Mucosa of descending colon (tissue), 3 donors: ENCODE measurements at regions not wholly inside any gene's neighbourhood (a gene's known extent, or its start where the extent isn't known, plus 50 kb on each side); places are given as distances from the start of the nearest gene placed in this dataset.
A peak's percentile ranks its signal among the peaks of the same experiment; 100 is the strongest.

ENCODE experiments used
- ATAC-seq: fragments of 200-7000 bp; cut with Tn5 transposase; one replicate; pipeline ENCODE4 v1.9.1; 2020; ENCODE audit warnings: mild to moderate bottlenecking, moderate library complexity
- DNase-seq, 3 donors: peaks; one replicate each; pipeline ENCODE4 v3.0.0-alpha.2; 2020
- H3K36me3 ChIP-seq: fragments of 200-600 bp; one replicate; pipeline ENCODE4 v1.8.0; 2021; ENCODE audit warnings: low read depth, mild to moderate bottlenecking
- H3K4me1 ChIP-seq: fragments of 200-600 bp; one replicate; pipeline ENCODE4 v1.8.0; 2021; ENCODE audit warnings: low read depth, mild to moderate bottlenecking
- H3K4me3 ChIP-seq: fragments of 200-600 bp; one replicate; pipeline ENCODE4 v1.8.0; 2021; ENCODE audit warnings: mild to moderate bottlenecking
- H3K9me3 ChIP-seq: fragments of 200-600 bp; one replicate; pipeline ENCODE4 v1.8.0; 2021; ENCODE audit warnings: mild to moderate bottlenecking
- intact Hi-C, 2 donors: fragments of 100-400 bp; cut with DNase I in 1 of 2; cut with micrococcal nuclease in 1 of 2; formaldehyde crosslinking; loops; one replicate each; pipeline versions ENCODE4 v1.11.0 to v1.11.1; 2022; cut with DNase I, micrococcal nuclease
- TF ChIP-seq, protein P1 (sequence below): fragments of 200-600 bp; IDR thresholded peaks from one replicate; pipeline ENCODE4 v1.8.0; 2022; ENCODE audit warnings: antibody characterized with exemption, mild to moderate bottlenecking
- donor health status: DM: no; HTN: no; CAD: no; lungs with moderate emphysema.
- donor health status: DM: no; HTN: no; CAD: no.
- donor health status: DM: no; HTN: yes; CAD: no.

DNA sequence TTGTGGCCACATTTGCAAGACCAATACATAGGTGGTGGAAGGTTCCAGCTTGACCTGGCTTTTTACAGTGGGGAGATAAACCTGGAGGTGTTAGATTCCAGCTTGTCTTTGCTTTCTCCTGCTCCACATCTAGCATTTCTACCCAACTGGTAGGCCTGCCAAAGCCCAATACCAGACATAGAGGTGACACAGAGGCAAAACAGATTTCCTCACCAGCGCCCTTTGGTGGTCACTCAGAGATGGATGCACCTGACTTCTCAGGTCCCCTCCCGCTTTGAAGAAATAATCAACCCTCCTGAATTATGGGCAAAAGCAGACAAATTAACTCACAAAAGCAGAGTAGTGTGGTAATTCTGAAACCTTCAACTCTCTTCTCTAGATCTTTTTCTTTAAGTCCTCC is 1356.2 kb downstream of the FAM181B start:
- no peaks in the 10 kb centered on the region for H3K36me3 ChIP-seq
- H3K4me1 ChIP-seq = no peaks in the 10 kb centered on the region
- DNase-seq = no peak
- ATAC-seq = no peak
- no peak overlapping the region for H3K4me3 ChIP-seq
- no peaks in the 10 kb centered on the region for H3K9me3 ChIP-seq
- TF ChIP-seq, protein P1, sequence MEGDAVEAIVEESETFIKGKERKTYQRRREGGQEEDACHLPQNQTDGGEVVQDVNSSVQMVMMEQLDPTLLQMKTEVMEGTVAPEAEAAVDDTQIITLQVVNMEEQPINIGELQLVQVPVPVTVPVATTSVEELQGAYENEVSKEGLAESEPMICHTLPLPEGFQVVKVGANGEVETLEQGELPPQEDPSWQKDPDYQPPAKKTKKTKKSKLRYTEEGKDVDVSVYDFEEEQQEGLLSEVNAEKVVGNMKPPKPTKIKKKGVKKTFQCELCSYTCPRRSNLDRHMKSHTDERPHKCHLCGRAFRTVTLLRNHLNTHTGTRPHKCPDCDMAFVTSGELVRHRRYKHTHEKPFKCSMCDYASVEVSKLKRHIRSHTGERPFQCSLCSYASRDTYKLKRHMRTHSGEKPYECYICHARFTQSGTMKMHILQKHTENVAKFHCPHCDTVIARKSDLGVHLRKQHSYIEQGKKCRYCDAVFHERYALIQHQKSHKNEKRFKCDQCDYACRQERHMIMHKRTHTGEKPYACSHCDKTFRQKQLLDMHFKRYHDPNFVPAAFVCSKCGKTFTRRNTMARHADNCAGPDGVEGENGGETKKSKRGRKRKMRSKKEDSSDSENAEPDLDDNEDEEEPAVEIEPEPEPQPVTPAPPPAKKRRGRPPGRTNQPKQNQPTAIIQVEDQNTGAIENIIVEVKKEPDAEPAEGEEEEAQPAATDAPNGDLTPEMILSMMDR = no peak
- intact Hi-C loops = no loop called here

DNA sequence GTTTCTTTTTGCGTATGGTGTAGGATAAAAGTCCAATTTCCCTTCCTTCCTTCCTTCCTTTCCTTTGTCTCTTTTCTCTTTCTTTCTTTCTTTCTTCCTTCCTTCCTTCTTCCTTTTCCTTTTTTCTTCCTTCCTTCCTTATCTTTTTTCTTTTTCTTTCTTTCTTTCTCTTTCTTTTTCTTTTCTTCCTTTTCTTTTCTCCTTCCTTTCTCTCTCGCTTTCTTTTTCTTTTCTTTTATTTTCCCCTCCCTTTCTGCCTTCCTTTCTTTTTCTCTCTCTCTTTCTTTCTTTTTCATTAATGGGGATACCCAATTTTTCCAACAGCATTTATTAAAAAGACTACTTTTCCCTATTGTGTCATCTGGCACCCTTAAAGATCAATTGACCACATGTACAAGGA is 1359.7 kb downstream of the FAM181B start:
- no peak overlapping the region for H3K4me3 ChIP-seq
- intact Hi-C loops = no loop called here
- ATAC-seq (no peak), DNase-seq (no peak)
- no peaks in the 10 kb centered on the region for H3K4me1 ChIP-seq
- H3K9me3 ChIP-seq = no peaks in the 10 kb centered on the region
- TF ChIP-seq, protein P1 = no peak
- H3K36me3 ChIP-seq = no peaks in the 10 kb centered on the region

DNA sequence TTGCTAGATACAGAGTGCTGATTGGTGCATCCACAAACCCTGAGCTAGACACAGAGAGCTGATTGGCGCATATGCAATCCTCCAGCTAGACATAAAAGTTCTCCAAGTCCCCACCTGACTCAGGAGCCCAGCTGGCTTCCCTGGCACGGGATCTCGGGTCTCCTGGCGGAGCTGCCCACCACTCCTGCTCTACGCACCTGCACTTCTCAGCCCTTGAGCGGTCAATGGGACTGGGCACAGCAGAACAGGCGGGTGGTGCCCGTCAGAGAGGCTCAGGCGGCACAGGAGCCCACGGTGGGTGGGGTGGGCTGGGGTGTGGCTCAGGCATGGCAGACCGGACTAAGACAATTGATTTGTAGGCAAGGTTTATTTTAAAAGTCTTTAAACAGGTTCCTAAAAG is 1365.5 kb downstream of the FAM181B start:
- TF ChIP-seq, protein P1 = no peak
- intact Hi-C loops = no loop called here
- no peak for ATAC-seq
- H3K9me3 ChIP-seq = no peaks in the 10 kb centered on the region
- peak in 1 of 3 donors; percentile 36 for DNase-seq
- no peaks in the 10 kb centered on the region for H3K36me3 ChIP-seq
- H3K4me3 ChIP-seq = no peak overlapping the region
- no peaks in the 10 kb centered on the region for H3K4me1 ChIP-seq

DNA sequence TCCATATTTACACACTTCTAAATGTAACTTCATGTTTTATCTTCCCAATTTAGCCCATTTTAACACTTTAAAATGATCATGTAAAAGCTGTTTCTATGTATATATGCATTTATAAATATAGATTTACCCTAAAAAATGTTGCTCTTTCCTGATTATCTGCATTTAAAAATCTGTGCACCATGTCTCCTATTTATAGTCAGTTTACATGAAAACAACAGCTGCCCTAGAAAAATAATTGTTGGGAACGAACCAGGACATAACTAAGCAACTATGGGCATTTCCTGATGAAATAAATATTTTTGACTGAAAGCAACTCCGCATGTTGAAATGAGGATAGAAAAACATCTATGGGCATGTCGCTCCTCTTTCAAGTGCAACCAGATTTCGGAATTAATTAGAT is 1368.2 kb downstream of the FAM181B start:
- DNase-seq (no peak), ATAC-seq (no peak)
- Histone ChIP-seq H3K4me1 (no peaks in the 10 kb centered on the region), H3K36me3 (no peaks in the 10 kb centered on the region), H3K9me3 (no peaks in the 10 kb centered on the region), H3K4me3 (no peak overlapping the region)
- intact Hi-C loops = no loop called here
- TF ChIP-seq, protein P1 = no peak

DNA sequence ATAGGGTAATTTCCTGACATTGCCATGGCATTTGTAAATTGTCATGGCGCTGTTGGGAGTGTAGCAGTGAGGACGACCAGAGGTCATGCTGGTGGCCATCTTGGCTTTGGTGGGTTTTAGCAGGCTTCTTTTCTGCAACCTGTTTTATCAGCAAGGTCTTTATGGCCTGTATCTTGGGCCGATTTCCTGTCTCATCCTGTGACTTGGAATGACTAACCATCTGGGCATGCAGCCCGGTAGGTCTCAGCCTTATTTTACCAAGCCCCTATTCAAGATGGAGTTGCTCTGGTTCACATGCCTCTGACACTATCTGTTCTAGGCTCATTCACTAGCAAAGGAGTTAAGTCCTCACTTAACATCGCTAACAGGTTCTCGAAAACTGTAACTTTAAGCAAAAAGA is 1374.2 kb downstream of the FAM181B start:
- intact Hi-C loops = no loop called here
- TF ChIP-seq, protein P1 = no peak

DNA sequence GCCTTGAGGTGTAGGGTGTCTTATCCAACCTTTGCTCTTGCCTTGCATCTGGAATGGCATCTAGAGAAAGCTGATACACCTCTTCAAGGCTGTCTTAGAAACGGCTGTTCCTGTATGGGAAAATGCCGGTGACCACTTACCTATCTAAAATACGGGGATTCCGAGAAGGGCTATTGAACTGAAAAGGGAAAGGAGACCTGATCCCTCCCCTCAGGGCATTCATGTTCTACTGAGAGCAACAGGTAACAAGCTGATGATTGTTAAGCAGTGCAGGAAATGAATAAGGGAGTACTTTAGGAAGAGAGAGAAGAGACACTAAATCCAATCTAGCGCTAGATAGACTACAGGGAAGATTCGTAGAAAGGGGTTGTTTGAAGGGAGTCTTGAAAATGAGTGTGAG is 1388.1 kb downstream of the FAM181B start:
- TF ChIP-seq, protein P1 = no peak
- Histone ChIP-seq H3K9me3 (no peaks in the 10 kb centered on the region), H3K36me3 (no peaks in the 10 kb centered on the region), H3K4me3 (no peak overlapping the region), H3K4me1 (no peaks in the 10 kb centered on the region)
- no peak for DNase-seq
- intact Hi-C loops = no loop called here
- no peak for ATAC-seq

More for the DNA sequence above, 1374.2 kb downstream of the FAM181B start:
- no peak overlapping the region for H3K4me3 ChIP-seq
- no peaks in the 10 kb centered on the region for H3K9me3 ChIP-seq
- ATAC-seq (no peak), DNase-seq (no peak)
- no peaks in the 10 kb centered on the region for H3K4me1 ChIP-seq
- no peaks in the 10 kb centered on the region for H3K36me3 ChIP-seq
